AG09319 (cell line): ENCODE measurements at regions not wholly inside any gene's neighbourhood (a gene's known extent, or its start where the extent isn't known, plus 50 kb on each side); places are given as distances from the start of the nearest gene placed in this dataset.

Experiments used
- DNase-seq: peaks from one replicate; pipeline ENCODE4 v3.0.0-alpha.2; 2010; ENCODE audit warnings: low read depth; ENCODE audit errors: extremely low read depth
- TF ChIP-seq, protein P1 (sequence below): IDR thresholded peaks from 2 replicates; pipeline ENCODE4 v1.5.1; 2011; ENCODE audit warnings: low read depth, mild to moderate bottlenecking, inconsistent platforms, low read length, moderate library complexity

DNA sequence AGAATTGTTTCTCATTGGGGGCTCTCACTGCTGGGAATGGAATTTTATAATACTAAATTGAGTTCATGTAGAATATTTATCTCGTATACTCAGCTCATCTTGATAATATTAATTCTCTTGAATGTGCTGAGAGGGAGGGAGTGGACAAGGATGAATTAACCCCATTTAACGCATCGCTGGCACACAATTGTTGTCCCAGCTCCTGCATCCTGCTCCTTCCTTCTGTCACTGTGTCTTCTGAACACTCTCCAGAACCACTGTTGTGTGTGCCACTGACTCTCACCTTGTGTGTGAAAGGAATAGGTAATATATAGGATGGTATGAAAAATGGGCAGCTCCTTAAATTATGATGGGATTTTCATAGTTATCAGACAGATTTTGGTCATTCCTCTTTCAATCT lies 267.3 kb downstream of the MTRR start:
- TF ChIP-seq, protein P1, sequence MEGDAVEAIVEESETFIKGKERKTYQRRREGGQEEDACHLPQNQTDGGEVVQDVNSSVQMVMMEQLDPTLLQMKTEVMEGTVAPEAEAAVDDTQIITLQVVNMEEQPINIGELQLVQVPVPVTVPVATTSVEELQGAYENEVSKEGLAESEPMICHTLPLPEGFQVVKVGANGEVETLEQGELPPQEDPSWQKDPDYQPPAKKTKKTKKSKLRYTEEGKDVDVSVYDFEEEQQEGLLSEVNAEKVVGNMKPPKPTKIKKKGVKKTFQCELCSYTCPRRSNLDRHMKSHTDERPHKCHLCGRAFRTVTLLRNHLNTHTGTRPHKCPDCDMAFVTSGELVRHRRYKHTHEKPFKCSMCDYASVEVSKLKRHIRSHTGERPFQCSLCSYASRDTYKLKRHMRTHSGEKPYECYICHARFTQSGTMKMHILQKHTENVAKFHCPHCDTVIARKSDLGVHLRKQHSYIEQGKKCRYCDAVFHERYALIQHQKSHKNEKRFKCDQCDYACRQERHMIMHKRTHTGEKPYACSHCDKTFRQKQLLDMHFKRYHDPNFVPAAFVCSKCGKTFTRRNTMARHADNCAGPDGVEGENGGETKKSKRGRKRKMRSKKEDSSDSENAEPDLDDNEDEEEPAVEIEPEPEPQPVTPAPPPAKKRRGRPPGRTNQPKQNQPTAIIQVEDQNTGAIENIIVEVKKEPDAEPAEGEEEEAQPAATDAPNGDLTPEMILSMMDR, result no peak
- no peak for DNase-seq

- no peak for DNase-seq
- TF ChIP-seq, protein P1, result no peak
Observed at GRCh38 chr5:8137941-8138550, 269.1 kb downstream of the MTRR start.

DNA sequence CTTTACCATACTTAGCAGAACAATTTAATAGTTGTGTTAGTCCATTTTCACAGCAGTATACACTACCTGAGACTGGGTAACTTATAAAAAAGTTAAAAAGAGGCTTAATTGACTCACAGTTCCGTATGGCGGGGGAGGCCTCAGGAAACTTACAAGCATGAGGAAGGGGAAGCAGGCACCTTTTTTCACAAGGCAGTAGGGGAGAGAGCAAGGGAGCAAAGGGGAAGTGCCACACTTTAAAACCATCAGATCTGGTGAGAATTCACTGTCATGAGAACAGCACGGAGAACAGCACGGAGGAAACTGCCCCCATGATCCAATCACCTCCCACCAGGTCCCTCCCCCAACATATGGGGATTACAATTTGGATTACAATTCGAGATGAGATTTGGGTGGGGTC lies 269.9 kb downstream of the MTRR start:
- no peak for DNase-seq
- TF ChIP-seq, protein P1, result no peak

GRCh38 chr5:8150791-8151190 lies 281.8 kb downstream of the MTRR start:
- TF ChIP-seq, protein P1, result no peak
- no peak for DNase-seq

- TF ChIP-seq, protein P1, result no peak
- DNase-seq, result no peak
Observed at GRCh38 chr5:8156706-8157105, 287.8 kb downstream of the MTRR start.

GRCh38 chr5:8157320-8157822 lies 288.4 kb downstream of the MTRR start:
- DNase-seq, result no peak
- TF ChIP-seq, protein P1, result no peak

- TF ChIP-seq, protein P1, result no peak
- DNase-seq, result no peak
Observed at GRCh38 chr5:8176101-8176693, 307.2 kb downstream of the MTRR start.
